Glutamatergic neuron (in vitro differentiated cells): ENCODE measurements at regions not wholly inside any gene's neighbourhood (a gene's known extent, or its start where the extent isn't known, plus 50 kb on each side); places are given as distances from the start of the nearest gene placed in this dataset.

Experiments used
- DNase-seq: peaks from one replicate; pipeline ENCODE4 v3.0.0; 2022
- H3K27ac Mint-ChIP-seq: one replicate; pipeline ENCODE4 v1.8.0; 2020; ENCODE audit warnings: mild to moderate bottlenecking, mixed read lengths, inconsistent platforms; ENCODE audit not compliant: unreplicated experiment
- H3K27me3 Mint-ChIP-seq: one replicate; pipeline ENCODE4 v1.8.0; 2020; ENCODE audit warnings: mild to moderate bottlenecking, moderate library complexity, mixed read lengths, inconsistent platforms; ENCODE audit not compliant: unreplicated experiment
- H3K36me3 Mint-ChIP-seq: one replicate; pipeline ENCODE4 v1.8.0; 2020; ENCODE audit warnings: mild to moderate bottlenecking, mixed read lengths, inconsistent platforms; ENCODE audit not compliant: unreplicated experiment
- H3K4me1 Mint-ChIP-seq: one replicate; pipeline ENCODE4 v1.8.0; 2020; ENCODE audit warnings: mild to moderate bottlenecking, low read depth, mixed read lengths, inconsistent platforms; ENCODE audit not compliant: unreplicated experiment
- H3K4me3 Mint-ChIP-seq: one replicate; pipeline ENCODE4 v1.8.0; 2020; ENCODE audit warnings: mild to moderate bottlenecking, mixed read lengths, inconsistent platforms; ENCODE audit not compliant: unreplicated experiment
- H3K9me3 Mint-ChIP-seq: one replicate; pipeline ENCODE4 v1.8.0; 2020; ENCODE audit warnings: mild to moderate bottlenecking, moderate library complexity, mixed read lengths, inconsistent platforms; ENCODE audit not compliant: unreplicated experiment
- CTCF ChIP-seq: fragments of 200-600 bp; sonication (generic); IDR thresholded peaks from one replicate; pipeline ENCODE4 v1.5.0; 2021; ENCODE audit not compliant: partially characterized antibody, unreplicated experiment

- peaks cover 13% of the 10 kb centered on the region for H3K4me1 Mint-ChIP-seq
- H3K36me3 Mint-ChIP-seq, result no peaks in the 10 kb centered on the region
- no peak for TF ChIP-seq CTCF
- no peaks in the 10 kb centered on the region for H3K27me3 Mint-ChIP-seq
- no peak for DNase-seq
- no peaks in the 10 kb centered on the region for H3K9me3 Mint-ChIP-seq
- H3K4me3 Mint-ChIP-seq, result no peak overlapping the region
- H3K27ac Mint-ChIP-seq, result no peak overlapping the region
Observed at GRCh38 chrX:137746289-137746688, 180.4 kb downstream of the ZIC3 start.

DNA sequence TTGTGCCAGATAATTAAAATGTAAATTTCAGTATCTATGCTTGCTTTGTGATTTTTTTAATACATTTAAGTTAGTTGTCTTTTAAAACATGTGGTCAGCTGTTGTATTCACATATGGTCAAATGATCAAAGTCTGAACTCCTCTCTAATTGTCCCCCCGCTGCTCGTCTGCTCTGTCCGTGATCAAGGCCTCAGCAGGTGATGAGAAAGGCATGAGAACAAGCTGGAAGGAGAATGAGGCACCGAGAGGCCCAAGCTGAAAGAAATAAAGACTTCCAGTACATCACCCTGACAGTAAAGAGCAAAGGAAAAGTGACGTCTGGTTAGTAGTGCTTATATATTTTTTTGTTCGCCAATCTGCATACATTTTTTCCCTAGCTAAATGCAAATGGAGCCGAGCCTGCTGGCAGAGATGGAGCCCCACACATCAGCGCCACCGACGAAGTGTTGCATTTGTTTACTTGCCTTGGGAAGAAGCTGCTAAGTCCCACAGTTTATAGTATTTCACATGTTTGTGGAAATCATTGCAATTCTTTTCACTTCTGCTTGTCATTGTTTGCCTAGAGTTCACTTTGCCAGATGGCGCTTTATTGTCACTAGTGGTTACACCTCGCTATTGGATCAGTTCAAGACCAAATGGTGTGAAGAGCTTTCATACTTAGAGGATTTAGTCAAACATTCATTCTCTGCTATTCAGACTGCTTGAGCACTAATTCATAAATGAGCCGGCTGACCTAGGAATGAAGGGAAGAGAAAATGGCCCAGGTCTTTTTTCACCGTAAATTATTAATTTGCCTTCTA lies 181.5 kb downstream of the ZIC3 start:
- H3K4me1 Mint-ChIP-seq, result peaks cover 13% of the 10 kb centered on the region
- no peak for DNase-seq
- H3K27me3 Mint-ChIP-seq, result no peaks in the 10 kb centered on the region
- TF ChIP-seq CTCF, result no peak
- no peaks in the 10 kb centered on the region for H3K9me3 Mint-ChIP-seq
- H3K4me3 Mint-ChIP-seq, result peak overlapping the region; percentile 68
- peak overlapping the region; percentile 76 for H3K27ac Mint-ChIP-seq
- no peaks in the 10 kb centered on the region for H3K36me3 Mint-ChIP-seq

GRCh38 chrX:137748827-137749226 lies 182.9 kb downstream of the ZIC3 start:
- no peak for TF ChIP-seq CTCF
- H3K4me1 Mint-ChIP-seq, result peaks cover 13% of the 10 kb centered on the region
- H3K9me3 Mint-ChIP-seq, result no peaks in the 10 kb centered on the region
- H3K27ac Mint-ChIP-seq, result no peak overlapping the region
- no peaks in the 10 kb centered on the region for H3K27me3 Mint-ChIP-seq
- H3K36me3 Mint-ChIP-seq, result no peaks in the 10 kb centered on the region
- DNase-seq, result no peak
- no peak overlapping the region for H3K4me3 Mint-ChIP-seq

DNA sequence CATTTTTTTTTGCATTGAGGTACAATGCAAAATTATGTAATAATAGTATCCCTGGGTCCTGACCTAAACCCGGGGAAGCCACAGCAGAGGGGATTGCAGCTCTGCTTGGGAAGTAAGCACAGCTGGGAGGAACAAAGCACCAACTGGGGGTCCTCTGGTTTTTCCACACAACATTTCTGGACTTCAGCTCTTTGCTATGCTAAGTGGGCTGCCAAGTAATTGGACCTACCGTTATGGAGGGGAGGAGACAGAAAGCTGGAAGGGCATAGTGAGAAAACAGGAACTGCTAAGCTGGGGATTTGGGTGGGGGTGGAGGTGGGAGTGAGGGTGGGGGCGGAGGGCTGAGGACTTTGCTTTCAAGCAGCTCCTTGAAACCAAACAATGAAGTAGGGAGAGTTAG lies 183.3 kb downstream of the ZIC3 start:
- DNase-seq, result no peak
- H3K27ac Mint-ChIP-seq, result no peak overlapping the region
- no peaks in the 10 kb centered on the region for H3K9me3 Mint-ChIP-seq
- no peaks in the 10 kb centered on the region for H3K27me3 Mint-ChIP-seq
- no peaks in the 10 kb centered on the region for H3K36me3 Mint-ChIP-seq
- no peak for TF ChIP-seq CTCF
- peaks cover 13% of the 10 kb centered on the region for H3K4me1 Mint-ChIP-seq
- H3K4me3 Mint-ChIP-seq, result no peak overlapping the region

DNA sequence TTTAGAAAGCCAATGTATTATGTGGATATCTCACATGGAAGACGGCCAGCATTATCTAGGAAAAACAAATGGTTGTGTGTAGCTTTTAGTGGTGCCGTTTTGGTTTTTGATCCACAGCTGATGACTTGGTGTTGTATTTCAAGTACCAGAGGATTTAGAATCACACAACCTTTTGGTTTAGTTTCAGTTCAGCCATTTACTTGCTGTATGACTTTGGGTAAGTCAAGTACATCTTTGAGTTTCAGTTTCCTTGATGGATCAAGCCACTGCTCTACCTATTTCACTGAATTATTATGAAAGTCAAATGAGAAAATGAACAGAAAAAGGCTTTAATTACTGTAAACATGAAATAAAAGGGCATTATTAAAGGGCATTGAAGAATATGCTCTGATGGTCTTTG lies 205.6 kb downstream of the ZIC3 start:
- no peak for DNase-seq
- Mint-ChIP-seq H3K27me3 (no peaks in the 10 kb centered on the region), H3K36me3 (no peaks in the 10 kb centered on the region), H3K4me3 (no peak overlapping the region), H3K4me1 (no peaks in the 10 kb centered on the region), H3K9me3 (no peaks in the 10 kb centered on the region), H3K27ac (no peak overlapping the region)
- TF ChIP-seq CTCF, result no peak
